GM12873 (cell line): ENCODE measurements at regions not wholly inside any gene's neighbourhood (a gene's known extent, or its start where the extent isn't known, plus 50 kb on each side); places are given as distances from the start of the nearest gene placed in this dataset.

ENCODE experiments used
- TF ChIP-seq, protein P1 (sequence below): IDR thresholded peaks from 2 replicates; pipeline ENCODE4 v1.5.1; 2012; ENCODE audit warnings: low read depth, mild to moderate bottlenecking, moderate library complexity, low read length, control low read depth; ENCODE audit not compliant: insufficient read depth; ENCODE audit errors: missing control alignments

DNA sequence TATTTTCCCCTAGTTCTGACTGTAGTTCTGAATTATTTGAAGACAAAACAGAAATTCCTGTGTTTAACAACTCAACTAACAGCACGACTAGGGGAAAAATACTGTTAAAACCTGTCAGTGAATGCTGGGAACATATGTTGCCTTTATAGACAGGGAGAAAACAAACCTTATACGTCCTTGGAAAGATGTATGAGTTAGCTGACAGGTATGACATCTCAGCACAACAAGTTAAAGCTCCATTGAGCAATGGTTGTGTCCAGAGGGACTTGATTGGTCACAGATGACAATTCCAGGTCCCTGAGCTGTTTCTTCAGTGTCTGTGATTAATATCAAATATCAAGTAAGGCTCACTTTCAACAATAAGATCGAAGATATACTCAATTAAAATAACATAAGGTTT lies 58.2 kb upstream of the DDIT4L start:
- TF ChIP-seq, protein P1, sequence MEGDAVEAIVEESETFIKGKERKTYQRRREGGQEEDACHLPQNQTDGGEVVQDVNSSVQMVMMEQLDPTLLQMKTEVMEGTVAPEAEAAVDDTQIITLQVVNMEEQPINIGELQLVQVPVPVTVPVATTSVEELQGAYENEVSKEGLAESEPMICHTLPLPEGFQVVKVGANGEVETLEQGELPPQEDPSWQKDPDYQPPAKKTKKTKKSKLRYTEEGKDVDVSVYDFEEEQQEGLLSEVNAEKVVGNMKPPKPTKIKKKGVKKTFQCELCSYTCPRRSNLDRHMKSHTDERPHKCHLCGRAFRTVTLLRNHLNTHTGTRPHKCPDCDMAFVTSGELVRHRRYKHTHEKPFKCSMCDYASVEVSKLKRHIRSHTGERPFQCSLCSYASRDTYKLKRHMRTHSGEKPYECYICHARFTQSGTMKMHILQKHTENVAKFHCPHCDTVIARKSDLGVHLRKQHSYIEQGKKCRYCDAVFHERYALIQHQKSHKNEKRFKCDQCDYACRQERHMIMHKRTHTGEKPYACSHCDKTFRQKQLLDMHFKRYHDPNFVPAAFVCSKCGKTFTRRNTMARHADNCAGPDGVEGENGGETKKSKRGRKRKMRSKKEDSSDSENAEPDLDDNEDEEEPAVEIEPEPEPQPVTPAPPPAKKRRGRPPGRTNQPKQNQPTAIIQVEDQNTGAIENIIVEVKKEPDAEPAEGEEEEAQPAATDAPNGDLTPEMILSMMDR, result no peak

DNA sequence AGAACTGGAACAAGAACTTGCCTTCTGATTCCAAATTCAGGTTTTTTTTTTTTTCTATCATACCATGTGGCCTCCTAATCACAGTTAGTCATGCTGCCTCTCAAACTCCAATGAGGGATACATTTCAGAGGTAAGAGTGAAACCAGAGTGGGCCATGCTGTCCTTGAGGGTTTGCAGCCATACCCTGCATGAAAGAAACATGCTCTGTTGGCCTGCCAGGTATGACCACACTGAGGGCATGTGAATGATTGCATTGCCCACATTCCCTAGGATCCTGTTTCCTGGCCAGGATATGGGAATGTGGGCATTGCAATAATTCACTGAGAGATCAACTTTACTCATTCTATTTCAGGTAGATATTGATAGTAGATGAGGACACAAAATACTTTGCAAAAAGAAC lies 56.4 kb upstream of the DDIT4L start:
- TF ChIP-seq, protein P1, result no peak

DNA sequence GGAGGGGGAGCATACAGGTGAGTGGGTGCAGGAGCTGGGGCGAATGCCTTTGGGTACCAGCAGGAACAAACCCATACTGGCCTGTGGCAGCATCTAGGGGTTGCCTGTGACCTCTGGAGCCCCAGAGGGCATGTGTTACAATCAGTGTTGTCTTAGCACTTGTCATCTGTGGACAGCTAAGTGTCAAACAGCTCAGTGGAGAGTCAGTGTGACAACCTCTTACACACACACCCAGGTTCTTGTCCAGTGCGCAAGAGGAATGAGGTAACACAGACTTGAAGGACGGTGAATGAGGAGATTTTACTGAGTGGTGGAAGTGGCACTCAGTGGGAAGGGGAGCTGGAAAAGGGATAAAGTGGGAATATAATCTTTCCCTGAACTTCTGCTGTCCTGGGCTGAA lies 54.1 kb upstream of the DDIT4L start:
- TF ChIP-seq, protein P1, result no peak
